ENCODE measurements at regions not wholly inside any gene's neighbourhood (a gene's known extent, or its start where the extent isn't known, plus 50 kb on each side); places are given as distances from the start of the nearest gene placed in this dataset.
A peak's percentile ranks its signal among the peaks of the same experiment; 100 is the strongest.
"Not testable (repeated sequence)": the region's sequence is repeated elsewhere in the genome, so short reads cannot be mapped to it uniquely, and the experiment has no call there.

GRCh38 chr9:17876687-17877086 is 297.8 kb downstream of the SH3GL2 start:
- H3K36me3 Mint-ChIP-seq = no peaks in the 10 kb centered on the region
- no peak for ATAC-seq
- no peaks in the 10 kb centered on the region for H3K4me1 Mint-ChIP-seq
- H3K9me3 Mint-ChIP-seq = peaks cover 11% of the 10 kb centered on the region
- H3K4me3 Mint-ChIP-seq = no peak overlapping the region
- no peak overlapping the region for H3K27ac Mint-ChIP-seq
- DNase-seq (ENCODE audit: low spot score in 2 of 2) = no peak

GRCh38 chr9:17878810-17879370 is 300.0 kb downstream of the SH3GL2 start:
- DNase-seq (ENCODE audit: low spot score in 2 of 2) (no peak), ATAC-seq (no peak)
- H3K4me1 Mint-ChIP-seq = no peaks in the 10 kb centered on the region
- peaks cover 10% of the 10 kb centered on the region for H3K9me3 Mint-ChIP-seq
- H3K27ac Mint-ChIP-seq = no peak overlapping the region
- no peak overlapping the region for H3K4me3 Mint-ChIP-seq
- no peaks in the 10 kb centered on the region for H3K36me3 Mint-ChIP-seq

- DNase-seq (ENCODE audit: low spot score in 2 of 2) (no peak), ATAC-seq (no peak)
- no peak overlapping the region for H3K27ac Mint-ChIP-seq
- H3K4me1 Mint-ChIP-seq = no peaks in the 10 kb centered on the region
- H3K36me3 Mint-ChIP-seq = no peaks in the 10 kb centered on the region
- peaks cover 11% of the 10 kb centered on the region for H3K9me3 Mint-ChIP-seq
- no peak overlapping the region for H3K4me3 Mint-ChIP-seq
These were observed 302.5 kb downstream of the SH3GL2 start for GRCh38 chr9:17881371-17881770.

GRCh38 chr9:17882688-17883594 is 304.1 kb downstream of the SH3GL2 start:
- ATAC-seq = no peak

GRCh38 chr9:17888066-17888465 is 309.2 kb downstream of the SH3GL2 start:
- peaks cover 14% of the 10 kb centered on the region for H3K9me3 Mint-ChIP-seq
- H3K4me3 Mint-ChIP-seq = no peak overlapping the region
- no peak overlapping the region for H3K27ac Mint-ChIP-seq
- H3K4me1 Mint-ChIP-seq = no peaks in the 10 kb centered on the region
- DNase-seq (ENCODE audit: low spot score in 2 of 2) (no peak), ATAC-seq (no peak)
- no peaks in the 10 kb centered on the region for H3K36me3 Mint-ChIP-seq

More at GRCh38 chr9:17882688-17883594, 304.1 kb downstream of the SH3GL2 start:
- Mint-ChIP-seq H3K9me3 (peaks cover 11% of the 10 kb centered on the region), H3K4me3 (no peak overlapping the region), H3K4me1 (no peaks in the 10 kb centered on the region), H3K36me3 (no peaks in the 10 kb centered on the region), H3K27ac (no peak overlapping the region)
- DNase-seq (ENCODE audit: low spot score in 2 of 2) = no peak

GRCh38 chr9:17888964-17889363 is 310.1 kb downstream of the SH3GL2 start:
- not testable (repeated sequence) for H3K4me1 Mint-ChIP-seq; H3K4me3 Mint-ChIP-seq; H3K36me3 Mint-ChIP-seq; H3K27ac Mint-ChIP-seq; ATAC-seq; DNase-seq (ENCODE audit: low spot score in 2 of 2)
- H3K9me3 Mint-ChIP-seq = peaks cover 16% of the 10 kb centered on the region

- H3K4me3 Mint-ChIP-seq = no peak overlapping the region
- ATAC-seq (no peak), DNase-seq (ENCODE audit: low spot score in 2 of 2) (no peak)
- no peaks in the 10 kb centered on the region for H3K4me1 Mint-ChIP-seq
- peaks cover 10% of the 10 kb centered on the region for H3K9me3 Mint-ChIP-seq
- H3K36me3 Mint-ChIP-seq = no peaks in the 10 kb centered on the region
- no peak overlapping the region for H3K27ac Mint-ChIP-seq
These were observed 315.8 kb downstream of the SH3GL2 start for GRCh38 chr9:17894501-17895160.

GRCh38 chr9:17900606-17901005 is 321.7 kb downstream of the SH3GL2 start:
- DNase-seq (ENCODE audit: low spot score in 2 of 2) (no peak), ATAC-seq (no peak)
- H3K9me3 Mint-ChIP-seq = peaks cover 16% of the 10 kb centered on the region
- no peak overlapping the region for H3K4me3 Mint-ChIP-seq
- H3K36me3 Mint-ChIP-seq = no peaks in the 10 kb centered on the region
- H3K27ac Mint-ChIP-seq = no peak overlapping the region
- no peaks in the 10 kb centered on the region for H3K4me1 Mint-ChIP-seq

GRCh38 chr9:17905366-17905765 is 326.5 kb downstream of the SH3GL2 start:
- Mint-ChIP-seq H3K4me1 (no peaks in the 10 kb centered on the region), H3K9me3 (peaks cover 11% of the 10 kb centered on the region), H3K27ac (no peak overlapping the region), H3K4me3 (no peak overlapping the region), H3K36me3 (no peaks in the 10 kb centered on the region)
- DNase-seq (ENCODE audit: low spot score in 2 of 2) = no peak
- ATAC-seq = no peak

- H3K9me3 Mint-ChIP-seq = peaks cover 11% of the 10 kb centered on the region
- no peaks in the 10 kb centered on the region for H3K36me3 Mint-ChIP-seq
- no peaks in the 10 kb centered on the region for H3K4me1 Mint-ChIP-seq
- DNase-seq (ENCODE audit: low spot score in 2 of 2) (no peak), ATAC-seq (no peak)
- no peak overlapping the region for H3K4me3 Mint-ChIP-seq
- no peak overlapping the region for H3K27ac Mint-ChIP-seq
These were observed 326.9 kb downstream of the SH3GL2 start for GRCh38 chr9:17905781-17906175.

- Mint-ChIP-seq H3K9me3 (peaks cover 11% of the 10 kb centered on the region), H3K36me3 (no peaks in the 10 kb centered on the region), H3K27ac (no peak overlapping the region), H3K4me3 (no peak overlapping the region), H3K4me1 (no peaks in the 10 kb centered on the region)
- DNase-seq (ENCODE audit: low spot score in 2 of 2) = no peak
- ATAC-seq = peak; percentile 8
These were observed 327.4 kb downstream of the SH3GL2 start for GRCh38 chr9:17906176-17906840.

- Mint-ChIP-seq H3K9me3 (peaks cover 11% of the 10 kb centered on the region), H3K36me3 (no peaks in the 10 kb centered on the region), H3K4me3 (no peak overlapping the region), H3K4me1 (no peaks in the 10 kb centered on the region), H3K27ac (no peak overlapping the region)
- peak; percentile 13 for ATAC-seq
- no peak for DNase-seq (ENCODE audit: low spot score in 2 of 2)
These were observed 328.2 kb downstream of the SH3GL2 start for GRCh38 chr9:17906841-17907778.

- no peak for DNase-seq (ENCODE audit: low spot score in 2 of 2)
- Mint-ChIP-seq H3K9me3 (peaks cover 4% of the 10 kb centered on the region), H3K4me1 (no peaks in the 10 kb centered on the region), H3K36me3 (no peaks in the 10 kb centered on the region), H3K27ac (no peak overlapping the region), H3K4me3 (no peak overlapping the region)
- no peak for ATAC-seq
These were observed 329.1 kb downstream of the SH3GL2 start for GRCh38 chr9:17907779-17908508.

GRCh38 chr9:17926246-17926645 is 347.4 kb downstream of the SH3GL2 start:
- DNase-seq (ENCODE audit: low spot score in 2 of 2) (no peak), ATAC-seq (no peak)
- H3K27ac Mint-ChIP-seq = no peak overlapping the region
- H3K36me3 Mint-ChIP-seq = no peaks in the 10 kb centered on the region
- peaks cover 9% of the 10 kb centered on the region for H3K9me3 Mint-ChIP-seq
- no peaks in the 10 kb centered on the region for H3K4me1 Mint-ChIP-seq
- no peak overlapping the region for H3K4me3 Mint-ChIP-seq

All from stimulated activated effector memory CD8-positive, alpha-beta T cell treated with anti-CD3 and anti-CD28 coated beads, Interleukin-12 subunit alpha, Interleukin-12 subunit beta, amount 100 ng/mL, for 72 hours (primary cell).